K562 (cell line): ENCODE measurements at regions not wholly inside any gene's neighbourhood (a gene's known extent, or its start where the extent isn't known, plus 50 kb on each side); places are given as distances from the start of the nearest gene placed in this dataset.

Source experiments
- ELF1 ChIP-seq: fragments of 200-800 bp; sonication (Bioruptor generic); IDR thresholded peaks from 2 replicates; pipeline ENCODE4 v1.6.1; 2016; ENCODE audit warnings: missing genetic modification characterization, missing compliant biosample characterization
- ESRRA ChIP-seq: fragments of 450-650 bp; IDR thresholded peaks from 2 replicates; pipeline ENCODE4 v1.6.1; 2014; ENCODE audit warnings: low read depth, mild to moderate bottlenecking, moderate library complexity, borderline replicate concordance
- FOSL1 ChIP-seq: fragments of 200-800 bp; sonication (Bioruptor generic); conservative IDR thresholded peaks from 2 replicates; pipeline ENCODE4 v1.6.1; 2016; ENCODE audit warnings: missing genetic modification characterization, missing compliant biosample characterization
- HNRNPK ChIP-seq: fragments of 200-400 bp; formaldehyde crosslinking; IDR thresholded peaks from one replicate; pipeline ENCODE4 v1.6.1; 2018; ENCODE audit warnings: mild to moderate bottlenecking, low read depth, low read length; ENCODE audit not compliant: poor library complexity, severe bottlenecking
- NFXL1 ChIP-seq: fragments of 450-650 bp; formaldehyde crosslinking; IDR thresholded peaks from 2 replicates; pipeline ENCODE4 v1.4.0; 2021; ENCODE audit warnings: mild to moderate bottlenecking
- NR1H2 ChIP-seq: sonication (generic); formaldehyde crosslinking; IDR thresholded peaks from 2 replicates; pipeline ENCODE4 v1.4.0; 2020; ENCODE audit warnings: mild to moderate bottlenecking, missing genetic modification reagents
- RBFOX2 ChIP-seq: fragments of 200-400 bp; formaldehyde crosslinking; IDR thresholded peaks from 2 replicates; pipeline ENCODE4 v1.6.1; 2017; ENCODE audit warnings: low read depth, mild to moderate bottlenecking, low read length, moderate library complexity
- RBM39 ChIP-seq: fragments of 200-400 bp; formaldehyde crosslinking; optimal IDR thresholded peaks from 2 replicates; pipeline ENCODE3; 2018; ENCODE audit warnings: low read depth, low read length
- RFX5 ChIP-seq: IDR thresholded peaks from 2 replicates; pipeline ENCODE4 v1.6.1; 2011; ENCODE audit warnings: low read depth, mild to moderate bottlenecking, improper control_type of control experiment, low read length
- SMAD4 ChIP-seq: fragments of 250-450 bp; sonication (Bioruptor Pico); conservative IDR thresholded peaks from 2 replicates; pipeline ENCODE4 v1.8.0; 2021; ENCODE audit warnings: inconsistent platforms, mild to moderate bottlenecking, moderate library complexity
- SRF ChIP-seq, 2 experiments: fragments of 250-450, 450-650 bp in 1 of 2; sonication (Bioruptor Pico) in 1 of 2; sonication (generic) in 1 of 2; formaldehyde crosslinking; IDR thresholded peaks; 2 replicates each; pipeline versions ENCODE4 v1.5.0 to v1.5.1; 2020 to 2022; ENCODE audit warnings: mild to moderate bottlenecking in 1 of 2, missing genetic modification reagents in 1 of 2
- TAL1 ChIP-seq: fragments of 450-650 bp; IDR thresholded peaks from 2 replicates; pipeline ENCODE4 v1.6.1; 2016; ENCODE audit warnings: mild to moderate bottlenecking
- ZNF124 ChIP-seq: sonication (generic); formaldehyde crosslinking; IDR thresholded peaks from 2 replicates; pipeline ENCODE4 v1.8.1; 2022; ENCODE audit warnings: missing genetic modification reagents
- ZNF408 ChIP-seq: fragments of 250-450 bp; sonication (Bioruptor Pico); IDR thresholded peaks from 2 replicates; pipeline ENCODE4 v1.4.0; 2020; ENCODE audit warnings: low read depth, mild to moderate bottlenecking, moderate library complexity
- ZNF79 ChIP-seq: fragments of 250-450 bp; sonication (Bioruptor Pico); IDR thresholded peaks from 2 replicates; pipeline ENCODE4 v1.4.0; 2020; ENCODE audit warnings: low read depth, mild to moderate bottlenecking, moderate library complexity
- TF ChIP-seq, protein P1 (sequence below): fragments of 250-450 bp; sonication (Bioruptor Pico); IDR thresholded peaks from 2 replicates; pipeline ENCODE4 v1.8.0; 2021; ENCODE audit warnings: mild to moderate bottlenecking, moderate library complexity
- TF ChIP-seq, protein P2 (sequence below): sonication (generic); formaldehyde crosslinking; IDR thresholded peaks from 2 replicates; pipeline ENCODE4 v1.8.1; 2022; ENCODE audit warnings: missing genetic modification reagents
- TF ChIP-seq, protein P3 (sequence below), 2 experiments: IDR thresholded peaks; 2 replicates each; pipeline ENCODE4 v1.6.1; 2012; ENCODE audit warnings: improper control_type of control experiment in 2 of 2, low read depth in 2 of 2, low read length in 2 of 2, borderline replicate concordance in 1 of 2
- TF ChIP-seq, protein P4 (sequence below): fragments of 250-450 bp; sonication (Bioruptor Pico); IDR thresholded peaks from 2 replicates; pipeline ENCODE4 v1.5.1; 2021; ENCODE audit warnings: mild to moderate bottlenecking
- TF ChIP-seq, protein P5 (sequence below): conservative IDR thresholded peaks from 2 replicates; pipeline ENCODE4 v1.6.1; 2011; ENCODE audit warnings: low read depth, mild to moderate bottlenecking, low read length; ENCODE audit not compliant: control insufficient read depth
- TF ChIP-seq, protein P6 (sequence below): sonication (generic); formaldehyde crosslinking; IDR thresholded peaks from 2 replicates; pipeline ENCODE4 v1.8.0; 2022; ENCODE audit warnings: mild to moderate bottlenecking, missing genetic modification reagents

DNA sequence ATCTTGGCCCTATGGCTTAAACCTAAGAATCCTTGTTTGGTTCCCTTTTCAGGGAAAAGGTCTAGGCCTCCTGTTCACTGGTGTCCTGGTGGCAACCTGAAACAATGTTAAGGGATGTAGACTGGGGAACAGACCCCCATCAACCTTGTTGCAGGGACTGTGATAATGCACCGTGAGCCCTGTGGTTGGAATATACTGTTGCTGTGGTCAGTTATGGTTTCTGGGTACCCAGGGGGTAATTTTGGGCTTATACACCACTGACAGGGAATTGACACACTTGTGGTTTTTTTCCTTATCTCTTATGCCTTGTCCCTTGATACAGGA is 64.0 kb upstream of the WDR1 start (continued):
- TF ChIP-seq, protein P1, sequence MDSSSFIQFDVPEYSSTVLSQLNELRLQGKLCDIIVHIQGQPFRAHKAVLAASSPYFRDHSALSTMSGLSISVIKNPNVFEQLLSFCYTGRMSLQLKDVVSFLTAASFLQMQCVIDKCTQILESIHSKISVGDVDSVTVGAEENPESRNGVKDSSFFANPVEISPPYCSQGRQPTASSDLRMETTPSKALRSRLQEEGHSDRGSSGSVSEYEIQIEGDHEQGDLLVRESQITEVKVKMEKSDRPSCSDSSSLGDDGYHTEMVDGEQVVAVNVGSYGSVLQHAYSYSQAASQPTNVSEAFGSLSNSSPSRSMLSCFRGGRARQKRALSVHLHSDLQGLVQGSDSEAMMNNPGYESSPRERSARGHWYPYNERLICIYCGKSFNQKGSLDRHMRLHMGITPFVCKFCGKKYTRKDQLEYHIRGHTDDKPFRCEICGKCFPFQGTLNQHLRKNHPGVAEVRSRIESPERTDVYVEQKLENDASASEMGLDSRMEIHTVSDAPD (CRISPR knock-in tag): no peak
- TF ChIP-seq RBM39 (no peak), NR1H2 (CRISPR knock-in tag) (no peak), ZNF124 (CRISPR knock-in tag) (no peak), NFXL1 (CRISPR knock-in tag) (0 out of 2 replicates have a peak, but pooled peaks have one; percentile 27), SRF (CRISPR knock-in tag; IDR thresholded peaks at IDR 0.05) (0 out of 4 replicates have a peak, but pooled peaks of 1 of the 2 experiments have one; percentile 8), HNRNPK (no peak), FOSL1 (tag) (no peak), RFX5 (no peak), ZNF79 (CRISPR knock-in tag) (0 out of 2 replicates have a peak, but pooled peaks have one; percentile 4), TAL1 (no peak), RBFOX2 (no peak; the same call in 1 of the 2 replicates), SMAD4 (no peak), ZNF408 (no peak), ESRRA (no peak; the same call in 1 of the 2 replicates), ELF1 (tag) (no peak; the same call in 1 of the 2 replicates)
- TF ChIP-seq, protein P2, sequence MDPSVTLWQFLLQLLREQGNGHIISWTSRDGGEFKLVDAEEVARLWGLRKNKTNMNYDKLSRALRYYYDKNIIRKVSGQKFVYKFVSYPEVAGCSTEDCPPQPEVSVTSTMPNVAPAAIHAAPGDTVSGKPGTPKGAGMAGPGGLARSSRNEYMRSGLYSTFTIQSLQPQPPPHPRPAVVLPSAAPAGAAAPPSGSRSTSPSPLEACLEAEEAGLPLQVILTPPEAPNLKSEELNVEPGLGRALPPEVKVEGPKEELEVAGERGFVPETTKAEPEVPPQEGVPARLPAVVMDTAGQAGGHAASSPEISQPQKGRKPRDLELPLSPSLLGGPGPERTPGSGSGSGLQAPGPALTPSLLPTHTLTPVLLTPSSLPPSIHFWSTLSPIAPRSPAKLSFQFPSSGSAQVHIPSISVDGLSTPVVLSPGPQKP (CRISPR knock-in tag): no peak
- TF ChIP-seq, protein P3, sequence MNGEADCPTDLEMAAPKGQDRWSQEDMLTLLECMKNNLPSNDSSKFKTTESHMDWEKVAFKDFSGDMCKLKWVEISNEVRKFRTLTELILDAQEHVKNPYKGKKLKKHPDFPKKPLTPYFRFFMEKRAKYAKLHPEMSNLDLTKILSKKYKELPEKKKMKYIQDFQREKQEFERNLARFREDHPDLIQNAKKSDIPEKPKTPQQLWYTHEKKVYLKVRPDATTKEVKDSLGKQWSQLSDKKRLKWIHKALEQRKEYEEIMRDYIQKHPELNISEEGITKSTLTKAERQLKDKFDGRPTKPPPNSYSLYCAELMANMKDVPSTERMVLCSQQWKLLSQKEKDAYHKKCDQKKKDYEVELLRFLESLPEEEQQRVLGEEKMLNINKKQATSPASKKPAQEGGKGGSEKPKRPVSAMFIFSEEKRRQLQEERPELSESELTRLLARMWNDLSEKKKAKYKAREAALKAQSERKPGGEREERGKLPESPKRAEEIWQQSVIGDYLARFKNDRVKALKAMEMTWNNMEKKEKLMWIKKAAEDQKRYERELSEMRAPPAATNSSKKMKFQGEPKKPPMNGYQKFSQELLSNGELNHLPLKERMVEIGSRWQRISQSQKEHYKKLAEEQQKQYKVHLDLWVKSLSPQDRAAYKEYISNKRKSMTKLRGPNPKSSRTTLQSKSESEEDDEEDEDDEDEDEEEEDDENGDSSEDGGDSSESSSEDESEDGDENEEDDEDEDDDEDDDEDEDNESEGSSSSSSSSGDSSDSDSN (IDR thresholded peaks at IDR 0.05; ENCODE audit: borderline replicate concordance in 1 of 2, low read depth in 2 of 2, low read length in 2 of 2): no peak
- TF ChIP-seq, protein P4, sequence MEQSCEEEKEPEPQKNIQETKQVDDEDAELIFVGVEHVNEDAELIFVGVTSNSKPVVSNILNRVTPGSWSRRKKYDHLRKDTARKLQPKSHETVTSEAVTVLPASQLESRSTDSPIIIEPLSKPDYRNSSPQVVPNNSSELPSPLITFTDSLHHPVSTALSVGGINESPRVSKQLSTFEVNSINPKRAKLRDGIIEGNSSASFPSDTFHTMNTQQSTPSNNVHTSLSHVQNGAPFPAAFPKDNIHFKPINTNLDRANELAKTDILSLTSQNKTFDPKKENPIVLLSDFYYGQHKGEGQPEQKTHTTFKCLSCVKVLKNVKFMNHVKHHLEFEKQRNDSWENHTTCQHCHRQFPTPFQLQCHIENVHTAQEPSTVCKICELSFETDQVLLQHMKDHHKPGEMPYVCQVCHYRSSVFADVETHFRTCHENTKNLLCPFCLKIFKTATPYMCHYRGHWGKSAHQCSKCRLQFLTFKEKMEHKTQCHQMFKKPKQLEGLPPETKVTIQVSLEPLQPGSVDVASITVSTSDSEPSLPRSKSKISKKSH (CRISPR knock-in tag): no peak
- TF ChIP-seq, protein P5, sequence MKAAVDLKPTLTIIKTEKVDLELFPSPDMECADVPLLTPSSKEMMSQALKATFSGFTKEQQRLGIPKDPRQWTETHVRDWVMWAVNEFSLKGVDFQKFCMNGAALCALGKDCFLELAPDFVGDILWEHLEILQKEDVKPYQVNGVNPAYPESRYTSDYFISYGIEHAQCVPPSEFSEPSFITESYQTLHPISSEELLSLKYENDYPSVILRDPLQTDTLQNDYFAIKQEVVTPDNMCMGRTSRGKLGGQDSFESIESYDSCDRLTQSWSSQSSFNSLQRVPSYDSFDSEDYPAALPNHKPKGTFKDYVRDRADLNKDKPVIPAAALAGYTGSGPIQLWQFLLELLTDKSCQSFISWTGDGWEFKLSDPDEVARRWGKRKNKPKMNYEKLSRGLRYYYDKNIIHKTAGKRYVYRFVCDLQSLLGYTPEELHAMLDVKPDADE: no peak
- TF ChIP-seq, protein P6, sequence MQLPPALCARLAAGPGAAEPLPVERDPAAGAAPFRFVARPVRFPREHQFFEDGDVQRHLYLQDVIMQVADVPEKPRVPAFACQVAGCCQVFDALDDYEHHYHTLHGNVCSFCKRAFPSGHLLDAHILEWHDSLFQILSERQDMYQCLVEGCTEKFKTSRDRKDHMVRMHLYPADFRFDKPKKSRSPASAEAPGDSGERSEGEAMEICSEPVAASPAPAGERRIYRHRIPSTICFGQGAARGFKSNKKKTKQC (CRISPR knock-in tag): no peak
